Esophagus muscularis mucosa (tissue), 4 donors: ENCODE measurements at regions not wholly inside any gene's neighbourhood (a gene's known extent, or its start where the extent isn't known, plus 50 kb on each side); places are given as distances from the start of the nearest gene placed in this dataset.

Experiments used
- DNase-seq: peaks from one replicate; pipeline ENCODE4 v3.0.0-alpha.2; 2017; ENCODE audit errors: extremely low spot score
- H3K27ac ChIP-seq, 4 donors: fragments of 200-600 bp; sonication (generic); replicated peaks in 1 of 4; 1 replicate in 3 of 4; 2 replicates in 1 of 4; pipeline ENCODE4 v1.5.1; 2016 to 2019; ENCODE audit warnings: mild to moderate bottlenecking in 1 of 4
- H3K27me3 ChIP-seq, 4 donors: fragments of 200-600 bp; sonication (generic); one replicate each; pipeline versions ENCODE4 v1.5.1 to v1.6.0; 2016 to 2019
- H3K36me3 ChIP-seq, 4 donors: fragments of 200-600 bp; sonication (generic); one replicate each; pipeline ENCODE4 v1.5.1; 2016 to 2019
- H3K4me1 ChIP-seq, 4 donors: fragments of 200-600 bp; sonication (generic); one replicate each; pipeline ENCODE4 v1.5.1; 2016 to 2019
- H3K4me3 ChIP-seq, 4 donors: fragments of 200-600 bp; sonication (generic); 1 replicate in 2 of 4; 2 replicates in 2 of 4; pipeline ENCODE4 v1.5.1; 2016 to 2019; ENCODE audit warnings: mild to moderate bottlenecking in 4 of 4, moderate library complexity in 1 of 4
- H3K9me3 ChIP-seq, 4 donors: fragments of 200-600 bp; sonication (generic); 1 replicate in 3 of 4; 2 replicates in 1 of 4; pipeline ENCODE4 v1.5.1; 2016 to 2019
- EP300 ChIP-seq: sonication (generic); formaldehyde crosslinking; IDR thresholded peaks from one replicate; pipeline ENCODE4 v1.6.1; 2017; ENCODE audit warnings: antibody characterized with exemption
- POLR2A ChIP-seq: fragments of 450-650 bp; IDR thresholded peaks from one replicate; pipeline ENCODE4 v1.6.1; 2017; ENCODE audit warnings: antibody characterized with exemption, moderate library complexity, mild to moderate bottlenecking, low read depth
- POLR2AphosphoS5 ChIP-seq, 2 donors: sonication (generic); formaldehyde crosslinking; IDR thresholded peaks; one replicate each; pipeline ENCODE4 v1.6.1; 2017; ENCODE audit warnings: antibody characterized with exemption in 2 of 2
- WGBS: methylation state at CpG from one replicate; pipeline ENCODE4 v1.1.5; 2018; 5-methylcytosine and 5-hydroxymethylcytosine counted together
- intact Hi-C: fragments of 100-400 bp; cut with DNase I; formaldehyde crosslinking; loops from one replicate; pipeline ENCODE4 v1.15.1; 2023
- TF ChIP-seq, protein P1 (sequence below), 3 experiments: fragments of 200-600 bp in 2 of 3; fragments of 450-650 bp in 1 of 3; sonication (generic) in 2 of 3; IDR thresholded peaks; one replicate each; pipeline ENCODE4 v1.5.1; 2017 to 2019; ENCODE audit warnings: antibody characterized with exemption in 3 of 3, mild to moderate bottlenecking in 2 of 3, moderate library complexity in 1 of 3

DNA sequence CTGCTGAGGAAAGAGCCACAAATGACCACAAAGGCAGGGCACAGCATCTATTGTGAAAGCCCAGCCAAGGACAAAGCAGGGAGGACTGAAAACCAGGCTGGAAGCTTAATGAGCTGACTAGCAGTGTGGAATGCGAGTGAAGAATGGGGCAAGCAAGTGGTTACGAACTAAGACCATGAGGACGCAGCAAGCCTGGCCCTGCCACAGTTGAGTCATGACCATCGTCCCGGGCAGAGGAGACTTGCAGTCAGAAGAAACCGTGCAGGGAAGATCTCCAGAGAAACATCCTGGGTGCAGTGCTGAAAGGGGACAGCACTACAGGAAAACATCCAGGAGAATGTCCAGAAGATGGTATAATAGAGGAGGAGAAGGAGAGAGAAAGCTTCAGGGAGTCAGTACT is 120.5 kb upstream of the GYPC start:
- Histone ChIP-seq H3K27ac (no peak overlapping the region), H3K4me1 (no peaks in the 10 kb centered on the region), H3K9me3 (no peaks in the 10 kb centered on the region), H3K27me3 (no peaks in the 10 kb centered on the region), H3K4me3 (no peak overlapping the region), H3K36me3 (no peaks in the 10 kb centered on the region)
- TF ChIP-seq EP300 (no peak), POLR2A (no peak), POLR2AphosphoS5 (IDR thresholded peaks at IDR 0.05) (no peak)
- TF ChIP-seq, protein P1, sequence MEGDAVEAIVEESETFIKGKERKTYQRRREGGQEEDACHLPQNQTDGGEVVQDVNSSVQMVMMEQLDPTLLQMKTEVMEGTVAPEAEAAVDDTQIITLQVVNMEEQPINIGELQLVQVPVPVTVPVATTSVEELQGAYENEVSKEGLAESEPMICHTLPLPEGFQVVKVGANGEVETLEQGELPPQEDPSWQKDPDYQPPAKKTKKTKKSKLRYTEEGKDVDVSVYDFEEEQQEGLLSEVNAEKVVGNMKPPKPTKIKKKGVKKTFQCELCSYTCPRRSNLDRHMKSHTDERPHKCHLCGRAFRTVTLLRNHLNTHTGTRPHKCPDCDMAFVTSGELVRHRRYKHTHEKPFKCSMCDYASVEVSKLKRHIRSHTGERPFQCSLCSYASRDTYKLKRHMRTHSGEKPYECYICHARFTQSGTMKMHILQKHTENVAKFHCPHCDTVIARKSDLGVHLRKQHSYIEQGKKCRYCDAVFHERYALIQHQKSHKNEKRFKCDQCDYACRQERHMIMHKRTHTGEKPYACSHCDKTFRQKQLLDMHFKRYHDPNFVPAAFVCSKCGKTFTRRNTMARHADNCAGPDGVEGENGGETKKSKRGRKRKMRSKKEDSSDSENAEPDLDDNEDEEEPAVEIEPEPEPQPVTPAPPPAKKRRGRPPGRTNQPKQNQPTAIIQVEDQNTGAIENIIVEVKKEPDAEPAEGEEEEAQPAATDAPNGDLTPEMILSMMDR (IDR thresholded peaks at IDR 0.05), result no peak
- 91% methylated on average over 6 of the region's 6 CpGs for WGBS
- intact Hi-C loops, result no loop called here
- peak; percentile 72 for DNase-seq

DNA sequence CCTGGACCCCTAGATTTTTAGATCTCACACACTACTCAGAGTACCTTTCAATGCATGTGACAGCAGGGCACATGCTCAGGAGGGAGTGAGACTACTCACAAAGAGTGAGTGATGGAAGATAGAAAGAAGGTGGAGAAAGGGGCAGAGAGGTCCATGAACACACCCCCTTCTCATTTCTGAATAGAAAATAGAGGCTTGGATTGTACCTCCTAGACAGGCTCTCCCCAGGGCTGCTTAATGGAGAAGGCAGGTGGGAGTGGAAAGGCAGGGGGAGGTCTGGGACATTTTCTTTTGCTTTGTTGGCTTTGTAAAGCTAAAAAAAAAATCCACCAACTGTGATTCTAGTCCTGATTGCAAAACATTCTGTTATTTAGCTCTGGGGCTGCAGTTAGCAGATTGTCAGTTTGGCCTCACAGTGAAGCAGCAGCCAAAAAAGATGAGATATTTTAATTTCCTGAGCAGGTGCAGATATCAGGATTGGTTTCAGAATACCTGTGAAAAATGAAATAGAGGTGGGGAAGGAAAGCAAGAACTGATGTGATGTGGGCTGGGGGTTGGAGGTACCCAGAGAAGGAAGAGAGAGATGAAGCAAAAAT is 119.3 kb upstream of the GYPC start:
- Histone ChIP-seq H3K4me3 (no peak overlapping the region), H3K27me3 (no peaks in the 10 kb centered on the region), H3K4me1 (no peaks in the 10 kb centered on the region), H3K9me3 (peaks cover 0 to 6% (median 2%) of the 10 kb centered on the region in 4 donors), H3K27ac (no peak overlapping the region), H3K36me3 (no peaks in the 10 kb centered on the region)
- TF ChIP-seq POLR2AphosphoS5 (IDR thresholded peaks at IDR 0.05), result no peak
- TF ChIP-seq, protein P1 (IDR thresholded peaks at IDR 0.05), result no peak
- DNase-seq, result peak; percentile 87
- intact Hi-C loops, result no loop called here

DNA sequence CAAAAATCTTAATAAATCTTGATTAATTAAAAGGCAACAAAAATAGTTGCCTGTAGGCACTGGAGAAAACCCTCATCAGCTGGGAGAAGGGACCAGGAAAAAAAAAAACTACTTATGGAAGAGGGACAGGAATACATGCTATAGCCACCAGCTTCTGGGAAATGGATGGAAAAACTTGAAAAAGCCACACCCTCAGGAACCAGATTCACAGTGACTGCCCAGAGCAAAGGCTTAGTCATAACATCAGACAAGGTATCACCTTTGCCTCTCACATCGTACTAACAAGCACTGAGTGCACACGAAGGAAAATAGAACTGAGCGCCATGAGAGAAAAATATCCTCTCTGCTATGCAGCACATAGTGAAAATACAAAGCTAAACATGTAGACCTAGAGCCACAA is 116.9 kb upstream of the GYPC start:
- intact Hi-C loops, result no loop called here
- H3K4me1 ChIP-seq, result no peaks in the 10 kb centered on the region
- H3K27me3 ChIP-seq, result no peaks in the 10 kb centered on the region
- H3K4me3 ChIP-seq, result no peak overlapping the region
- H3K27ac ChIP-seq, result no peak overlapping the region
- no peaks in the 10 kb centered on the region for H3K36me3 ChIP-seq
- 91% methylated on average over 3 of the region's 3 CpGs for WGBS
- TF ChIP-seq, protein P1 (IDR thresholded peaks at IDR 0.05), result no peak
- TF ChIP-seq POLR2AphosphoS5 (IDR thresholded peaks at IDR 0.05) (no peak), EP300 (no peak), POLR2A (no peak)
- peaks cover 0 to 22% (median 12%) of the 10 kb centered on the region in 4 donors for H3K9me3 ChIP-seq
- DNase-seq, result no peak

DNA sequence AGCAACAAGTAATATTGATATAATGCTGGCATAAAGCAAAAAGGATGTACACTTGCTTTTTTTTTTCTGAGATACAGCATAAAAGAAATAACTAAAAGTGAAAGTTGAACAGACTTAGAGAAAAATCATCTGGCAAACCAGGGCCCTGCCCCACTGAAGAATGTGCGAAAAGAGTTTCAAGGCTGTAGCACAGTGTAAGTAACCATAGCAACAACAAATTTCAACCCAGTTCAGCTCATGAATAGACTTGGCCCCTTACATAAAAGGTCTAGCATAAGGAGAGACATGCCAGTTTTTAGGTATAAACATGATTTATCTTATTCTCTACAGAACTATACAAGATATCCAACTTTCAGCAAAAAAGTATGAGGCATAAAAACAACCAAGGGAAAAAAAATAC is 113.7 kb upstream of the GYPC start:
- Histone ChIP-seq H3K27me3 (no peaks in the 10 kb centered on the region), H3K4me3 (no peak overlapping the region), H3K9me3 (peaks cover 0 to 22% (median 12%) of the 10 kb centered on the region in 4 donors), H3K4me1 (no peaks in the 10 kb centered on the region), H3K36me3 (no peaks in the 10 kb centered on the region), H3K27ac (no peak overlapping the region)
- WGBS, result 89% methylated on average over 1 of the region's 1 CpG
- intact Hi-C loops, result no loop called here
- no peak for DNase-seq
- no peak for TF ChIP-seq EP300
- no peak for TF ChIP-seq POLR2AphosphoS5 (IDR thresholded peaks at IDR 0.05)
- no peak for TF ChIP-seq POLR2A
- TF ChIP-seq, protein P1 (IDR thresholded peaks at IDR 0.05), result no peak

DNA sequence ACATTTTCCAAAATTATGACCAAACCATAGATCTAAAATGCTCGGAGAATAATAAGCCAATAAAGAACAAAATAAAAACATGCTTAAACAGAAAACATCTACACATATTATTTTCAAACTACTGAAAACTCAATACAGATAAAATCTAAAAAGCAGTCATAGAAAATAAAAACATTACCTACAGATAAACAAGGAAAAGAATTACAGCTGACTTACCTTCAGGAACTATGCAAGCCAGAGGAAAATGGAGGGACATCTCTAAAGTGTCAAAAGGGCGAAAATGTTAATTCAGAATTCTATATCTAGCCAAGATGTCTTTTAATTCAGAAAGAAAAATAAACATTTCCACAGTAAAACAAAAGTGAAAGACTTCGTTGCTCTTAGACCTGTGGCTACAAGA is 112.9 kb upstream of the GYPC start:
- Histone ChIP-seq H3K4me3 (no peak overlapping the region), H3K36me3 (no peaks in the 10 kb centered on the region), H3K4me1 (no peaks in the 10 kb centered on the region), H3K9me3 (peaks cover 0 to 22% (median 12%) of the 10 kb centered on the region in 4 donors), H3K27me3 (no peaks in the 10 kb centered on the region), H3K27ac (no peak overlapping the region)
- TF ChIP-seq, protein P1 (IDR thresholded peaks at IDR 0.05), result no peak
- TF ChIP-seq EP300, result no peak
- intact Hi-C loops, result no loop called here
- no peak for DNase-seq
- WGBS, result 85% methylated on average over 3 of the region's 3 CpGs
